Keratinocyte (primary cell): ENCODE measurements at regions not wholly inside any gene's neighbourhood (a gene's known extent, or its start where the extent isn't known, plus 50 kb on each side); places are given as distances from the start of the nearest gene placed in this dataset.

Experiments
- DNase-seq: peaks from one replicate; pipeline ENCODE4 v3.0.0-alpha.2; 2011; ENCODE audit warnings: low read depth, missing footprints, low spot score
- FAIRE-seq: peaks from 2 replicates; lab custom pipeline; 2011; peaks lifted over from hg19 to GRCh38; lab: Jason Lieb, UNC
- H2AFZ ChIP-seq: 2 replicates; pipeline ENCODE4 v1.6.0; 2012; ENCODE audit warnings: low read length, control low read depth, inconsistent platforms; ENCODE audit not compliant: control insufficient read depth
- H3K27ac ChIP-seq: 2 replicates; pipeline ENCODE4 v1.5.1; 2011; ENCODE audit warnings: low read length; ENCODE audit not compliant: control insufficient read depth, insufficient read depth
- H3K27me3 ChIP-seq: 3 replicates; pipeline ENCODE4 v1.6.0; 2011; ENCODE audit warnings: low read length; ENCODE audit not compliant: control insufficient read depth, insufficient read depth; ENCODE audit errors: extremely low read depth
- H3K36me3 ChIP-seq, 2 experiments: 2 replicates in 1 of 2; 3 replicates in 1 of 2; pipeline ENCODE4 v1.5.1; 2011; ENCODE audit warnings: low read length in 2 of 2, mild to moderate bottlenecking in 1 of 2; ENCODE audit not compliant: control insufficient read depth in 2 of 2, insufficient read depth in 2 of 2; ENCODE audit errors: extremely low read depth in 1 of 2
- H3K4me1 ChIP-seq: 3 replicates; pipeline ENCODE4 v1.5.1; 2011; ENCODE audit warnings: low read length; ENCODE audit not compliant: control insufficient read depth, insufficient read depth; ENCODE audit errors: extremely low read depth
- H3K4me2 ChIP-seq: 3 replicates; pipeline ENCODE4 v1.6.0; 2011; ENCODE audit warnings: low read depth, low read length; ENCODE audit not compliant: control insufficient read depth, insufficient read depth; ENCODE audit errors: extremely low read depth
- H3K4me3 ChIP-seq, 3 experiments: fragments of 200-600 bp in 1 of 3; sonication (generic) in 1 of 3; 2 replicates in 2 of 3; 3 replicates in 1 of 3; pipeline ENCODE4 v1.5.1; 2011 to 2016; ENCODE audit warnings: low read length in 3 of 3, mild to moderate bottlenecking in 3 of 3, control low read depth in 2 of 3, inconsistent platforms in 1 of 3, low read depth in 1 of 3, mixed read lengths in 1 of 3, mixed run types in 1 of 3, moderate library complexity in 1 of 3; ENCODE audit not compliant: control insufficient read depth in 2 of 3, insufficient read depth in 2 of 3; ENCODE audit errors: extremely low read depth in 1 of 3
- H3K79me2 ChIP-seq: 2 replicates; pipeline ENCODE4 v1.6.0; 2012; ENCODE audit warnings: low read length; ENCODE audit not compliant: control insufficient read depth, insufficient read depth
- H3K9ac ChIP-seq: 3 replicates; pipeline ENCODE4 v1.6.0; 2011; ENCODE audit warnings: low read length; ENCODE audit not compliant: control insufficient read depth, insufficient read depth; ENCODE audit errors: extremely low read depth
- H3K9me1 ChIP-seq: 3 replicates; pipeline ENCODE4 v1.6.0; 2011; ENCODE audit warnings: low read length; ENCODE audit not compliant: control insufficient read depth, insufficient read depth; ENCODE audit errors: extremely low read depth
- H3K9me3 ChIP-seq: 2 replicates; pipeline ENCODE4 v1.5.1; 2012; ENCODE audit warnings: low read depth, low read length; ENCODE audit not compliant: control insufficient read depth
- H4K20me1 ChIP-seq: 3 replicates; pipeline ENCODE4 v1.6.0; 2011; ENCODE audit warnings: low read length; ENCODE audit not compliant: control insufficient read depth, insufficient read depth; ENCODE audit errors: extremely low read depth
- CTCF ChIP-seq, 3 experiments: IDR thresholded peaks in 1 of 3; conservative IDR thresholded peaks in 1 of 3; optimal IDR thresholded peaks in 1 of 3; 2 replicates in 2 of 3; 3 replicates in 1 of 3; pipeline versions ENCODE3 to v1.5.1; 2011; ENCODE audit warnings: low read length in 3 of 3, mild to moderate bottlenecking in 3 of 3, moderate library complexity in 2 of 3, control low read depth in 1 of 3, inconsistent platforms in 1 of 3; ENCODE audit not compliant: insufficient read depth in 2 of 3; ENCODE audit errors: extremely low read depth in 1 of 3
- EZH2 ChIP-seq: IDR thresholded peaks from one replicate; pipeline ENCODE4 v1.6.1; 2012; ENCODE audit warnings: inconsistent platforms, mild to moderate bottlenecking, low read length, moderate library complexity
- dilution Hi-C: fragments of 300-500 bp; cut with MboI; formaldehyde crosslinking; loops from one replicate; pipeline ENCODE4 v1.7.0; 2020; ENCODE audit warnings: low sequenced_read_pairs; ENCODE audit not compliant: extremely low pct_ligation_motif_present

DNA sequence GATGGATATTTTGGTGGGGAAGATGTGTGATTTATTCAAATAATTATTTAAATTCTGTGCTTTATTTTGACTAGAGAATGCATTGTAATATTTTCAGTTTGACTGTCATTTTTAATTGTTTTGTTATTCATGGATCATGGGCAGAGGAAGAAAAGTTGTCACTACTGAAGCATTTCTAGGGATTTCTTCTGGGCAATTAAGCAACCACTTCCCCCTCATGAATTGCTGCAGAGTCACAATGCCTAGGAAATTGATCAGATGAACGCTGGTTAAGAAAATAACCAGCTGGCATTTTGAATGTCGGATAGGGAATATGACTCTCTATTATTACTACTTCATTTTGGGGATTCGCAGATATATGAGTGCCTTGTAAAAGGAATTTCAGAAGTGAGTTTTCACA lies 283.3 kb downstream of the IL15 start:
- H3K4me3 ChIP-seq = no peak overlapping the region
- no peak overlapping the region for H3K27ac ChIP-seq
- DNase-seq (no peak), FAIRE-seq (no peak)
- no peaks in the 10 kb centered on the region for H3K9me1 ChIP-seq
- no peak overlapping the region for H3K9ac ChIP-seq
- H3K4me2 ChIP-seq = no peak overlapping the region
- no peaks in the 10 kb centered on the region for H3K36me3 ChIP-seq
- H3K79me2 ChIP-seq = no peaks in the 10 kb centered on the region
- dilution Hi-C loops = no loop called here
- no peak for TF ChIP-seq EZH2
- no peak for TF ChIP-seq CTCF (optimal IDR thresholded peaks at IDR 0.05 in 1 of 3, IDR thresholded peaks at IDR 0.05 in 1 of 3, conservative IDR thresholded peaks at IDR 0.05 in 1 of 3; ENCODE audit: extremely low read depth in 1 of 3, insufficient read depth in 2 of 3, low read length in 3 of 3)
- H3K9me3 ChIP-seq = no peaks in the 10 kb centered on the region
- no peak overlapping the region for H2AFZ ChIP-seq
- no peaks in the 10 kb centered on the region for H4K20me1 ChIP-seq
- no peaks in the 10 kb centered on the region for H3K4me1 ChIP-seq
- H3K27me3 ChIP-seq = no peaks in the 10 kb centered on the region

DNA sequence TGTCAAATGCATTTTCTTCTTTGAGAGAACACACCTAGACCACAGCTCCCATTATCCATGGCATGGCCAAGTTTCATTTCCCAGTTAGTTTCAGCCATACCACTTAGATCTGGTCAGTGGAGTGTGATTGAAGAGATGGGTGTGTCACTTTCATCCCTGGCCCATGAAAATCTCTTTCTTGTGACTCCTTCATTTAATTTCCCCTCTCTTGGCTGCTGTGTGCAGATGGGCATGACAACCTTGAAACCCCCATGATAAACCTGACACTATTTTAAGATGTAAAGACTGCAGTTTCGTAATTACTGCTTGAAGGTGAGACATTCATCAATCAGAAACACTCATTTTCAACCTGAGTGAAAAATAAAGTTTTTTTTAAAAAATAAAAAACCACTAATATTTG lies 284.9 kb downstream of the IL15 start:
- dilution Hi-C loops = no loop called here
- Histone ChIP-seq H3K27me3 (no peaks in the 10 kb centered on the region), H3K27ac (no peak overlapping the region), H3K9me1 (no peaks in the 10 kb centered on the region), H3K9me3 (no peaks in the 10 kb centered on the region), H3K4me1 (no peaks in the 10 kb centered on the region), H3K9ac (no peak overlapping the region), H3K36me3 (no peaks in the 10 kb centered on the region), H3K4me3 (no peak overlapping the region), H3K4me2 (no peak overlapping the region), H2AFZ (no peak overlapping the region), H4K20me1 (no peaks in the 10 kb centered on the region), H3K79me2 (no peaks in the 10 kb centered on the region)
- TF ChIP-seq CTCF (optimal IDR thresholded peaks at IDR 0.05 in 1 of 3, IDR thresholded peaks at IDR 0.05 in 1 of 3, conservative IDR thresholded peaks at IDR 0.05 in 1 of 3; ENCODE audit: extremely low read depth in 1 of 3, insufficient read depth in 2 of 3, low read length in 3 of 3) = no peak
- no peak for TF ChIP-seq EZH2
- DNase-seq = no peak
- no peak for FAIRE-seq
